Trophoblast cell (in vitro differentiated cells and primary cell): ENCODE measurements at regions not wholly inside any gene's neighbourhood (a gene's known extent, or its start where the extent isn't known, plus 50 kb on each side); places are given as distances from the start of the nearest gene placed in this dataset.

ENCODE experiments used
- DNase-seq, 2 donors: peaks; one replicate each; pipeline ENCODE4 v3.0.0-alpha.2; 2016
- H2AFZ ChIP-seq: 2 replicates; pipeline ENCODE4 v1.6.1; 2013; ENCODE audit warnings: low read length, moderate library complexity, mild to moderate bottlenecking; ENCODE audit not compliant: insufficient read depth, poor library complexity
- H2AK5ac ChIP-seq: 2 replicates; pipeline ENCODE4 v1.6.1; 2013; ENCODE audit warnings: mild to moderate bottlenecking, low read length
- H2BK120ac ChIP-seq: 2 replicates; pipeline ENCODE4 v1.6.1; 2013; ENCODE audit warnings: low read length, mild to moderate bottlenecking, moderate library complexity; ENCODE audit not compliant: insufficient read depth, poor library complexity
- H2BK12ac ChIP-seq: 2 replicates; pipeline ENCODE4 v1.6.1; 2013; ENCODE audit warnings: mild to moderate bottlenecking, low read length, moderate library complexity
- H2BK5ac ChIP-seq: 2 replicates; pipeline ENCODE4 v1.6.1; 2013; ENCODE audit warnings: low read length, low read depth, moderate library complexity, mild to moderate bottlenecking; ENCODE audit not compliant: poor library complexity
- H3K14ac ChIP-seq: 2 replicates; pipeline ENCODE4 v1.6.1; 2013; ENCODE audit warnings: mild to moderate bottlenecking, low read length
- H3K18ac ChIP-seq: 2 replicates; pipeline ENCODE4 v1.6.1; 2013; ENCODE audit warnings: mild to moderate bottlenecking, low read length
- H3K23ac ChIP-seq: 2 replicates; pipeline ENCODE4 v1.6.1; 2013; ENCODE audit warnings: low read length
- H3K27ac ChIP-seq: 2 replicates; pipeline ENCODE4 v1.5.1; 2013; ENCODE audit warnings: low read depth, mild to moderate bottlenecking, inconsistent platforms, low read length, moderate library complexity
- H3K27me3 ChIP-seq: 2 replicates; pipeline ENCODE4 v1.6.1; 2013; ENCODE audit warnings: inconsistent platforms, mild to moderate bottlenecking, low read length, moderate library complexity; ENCODE audit not compliant: insufficient read depth
- H3K36me3 ChIP-seq, 2 experiments: 1 replicate in 1 of 2; 2 replicates in 1 of 2; pipeline ENCODE4 v1.6.1; 2013; ENCODE audit warnings: low read length in 2 of 2, mild to moderate bottlenecking in 2 of 2, moderate library complexity in 1 of 2; ENCODE audit not compliant: insufficient read depth in 2 of 2, control insufficient read depth in 1 of 2
- H3K4ac ChIP-seq: 2 replicates; pipeline ENCODE4 v1.6.1; 2013; ENCODE audit warnings: low read depth, mild to moderate bottlenecking, low read length, moderate library complexity
- H3K4me1 ChIP-seq, 2 experiments: 1 replicate in 1 of 2; 2 replicates in 1 of 2; pipeline ENCODE4 v1.6.1; 2013; ENCODE audit warnings: low read length in 2 of 2, mild to moderate bottlenecking in 2 of 2, moderate library complexity in 1 of 2; ENCODE audit not compliant: insufficient read depth in 2 of 2, control insufficient read depth in 1 of 2
- H3K4me2 ChIP-seq: 2 replicates; pipeline ENCODE4 v1.6.1; 2013; ENCODE audit warnings: inconsistent platforms, mild to moderate bottlenecking, low read length, moderate library complexity
- H3K4me3 ChIP-seq: 2 replicates; pipeline ENCODE4 v1.5.1; 2013; ENCODE audit warnings: mild to moderate bottlenecking, low read depth, low read length, inconsistent platforms
- H3K79me1 ChIP-seq: one replicate; pipeline ENCODE4 v1.6.1; 2013; ENCODE audit warnings: low read length
- H3K79me2 ChIP-seq: 2 replicates; pipeline ENCODE4 v1.6.1; 2013; ENCODE audit warnings: low read length, mild to moderate bottlenecking; ENCODE audit not compliant: control insufficient read depth, insufficient read depth, poor library complexity
- H3K9ac ChIP-seq: 2 replicates; pipeline ENCODE4 v1.6.1; 2013; ENCODE audit warnings: mild to moderate bottlenecking, low read length
- H3K9me3 ChIP-seq: 2 replicates; pipeline ENCODE4 v1.6.1; 2013; ENCODE audit warnings: low read depth, mild to moderate bottlenecking, control low read depth, inconsistent platforms, low read length; ENCODE audit not compliant: insufficient read depth
- H4K12ac ChIP-seq: 2 replicates; pipeline ENCODE4 v1.6.1; 2013; ENCODE audit warnings: low read depth, mild to moderate bottlenecking, low read length, moderate library complexity
- H4K8ac ChIP-seq: 2 replicates; pipeline ENCODE4 v1.6.1; 2013; ENCODE audit warnings: low read depth, mild to moderate bottlenecking, low read length, moderate library complexity
- H4K91ac ChIP-seq: one replicate; pipeline ENCODE4 v1.6.1; 2013; ENCODE audit warnings: low read depth, mild to moderate bottlenecking, low read length, moderate library complexity
- WGBS: extraction: QIAGEN DNeasy Blood & Tissue Kit; methylation state at CpG from one replicate; pipeline ENCODE4 v1.1.7; 2013; ENCODE audit warnings: missing lambda C conversion rate; ENCODE audit not compliant: insufficient read length, insufficient coverage; ENCODE audit errors: extremely low coverage; 5-methylcytosine and 5-hydroxymethylcytosine counted together

GRCh38 chr2:19201911-19202462, 156.4 kb downstream of the OSR1 start:
- Histone ChIP-seq H3K79me2 (no peaks in the 10 kb centered on the region), H3K4ac (no peak overlapping the region), H3K4me1 (no peaks in the 10 kb centered on the region), H4K12ac (no peak overlapping the region), H3K4me2 (no peak overlapping the region), H4K8ac (no peak overlapping the region), H3K79me1 (no peaks in the 10 kb centered on the region), H3K27ac (no peak overlapping the region), H3K4me3 (no peak overlapping the region), H3K23ac (no peak overlapping the region), H3K9ac (no peak overlapping the region), H3K36me3 (no peaks in the 10 kb centered on the region), H2AFZ (no peak overlapping the region), H3K14ac (no peak overlapping the region), H2BK5ac (no peak overlapping the region), H2BK120ac (no peak overlapping the region), H4K91ac (no peak overlapping the region), H2AK5ac (no peak overlapping the region), H3K27me3 (no peaks in the 10 kb centered on the region), H2BK12ac (no peak overlapping the region), H3K18ac (no peak overlapping the region), H3K9me3 (no peaks in the 10 kb centered on the region)
- DNase-seq: peak in 1 of 2 donors; percentile 41
- no CpG with 5 or more reads among the region's 4 CpGs for WGBS

- WGBS: no CpG with 5 or more reads among the region's 1 CpG
- H3K27me3 ChIP-seq: no peaks in the 10 kb centered on the region
Observed at GRCh38 chr2:19198381-19198780, 160.0 kb downstream of the OSR1 start.

GRCh38 chr2:19195661-19196060, 162.8 kb downstream of the OSR1 start:
- H2AFZ ChIP-seq: no peak overlapping the region

More at GRCh38 chr2:19198381-19198780, 160.0 kb downstream of the OSR1 start:
- Histone ChIP-seq H2BK5ac (no peak overlapping the region), H3K79me1 (no peaks in the 10 kb centered on the region), H4K91ac (no peak overlapping the region), H3K79me2 (no peaks in the 10 kb centered on the region), H4K12ac (no peak overlapping the region), H3K4me1 (peaks cover 0 to 3% of the 10 kb centered on the region in 2 experiments), H3K18ac (no peak overlapping the region), H3K36me3 (no peaks in the 10 kb centered on the region), H3K27ac (no peak overlapping the region), H3K23ac (no peak overlapping the region), H3K4ac (no peak overlapping the region), H3K9me3 (no peaks in the 10 kb centered on the region), H2AK5ac (no peak overlapping the region), H3K4me3 (no peak overlapping the region), H3K14ac (no peak overlapping the region), H2BK120ac (no peak overlapping the region), H3K4me2 (no peak overlapping the region), H3K9ac (no peak overlapping the region), H2BK12ac (no peak overlapping the region), H4K8ac (no peak overlapping the region), H2AFZ (no peak overlapping the region)
- DNase-seq: no peak

GRCh38 chr2:19189391-19189790, 169.0 kb downstream of the OSR1 start:
- no peak for DNase-seq
- H3K27ac ChIP-seq: no peak overlapping the region
- no peaks in the 10 kb centered on the region for H3K79me2 ChIP-seq
- no peak overlapping the region for H3K9ac ChIP-seq
- H3K79me1 ChIP-seq: peaks cover 7% of the 10 kb centered on the region
- H2BK5ac ChIP-seq: no peak overlapping the region
- H2BK12ac ChIP-seq: no peak overlapping the region
- H3K18ac ChIP-seq: no peak overlapping the region
- H3K23ac ChIP-seq: no peak overlapping the region
- no peak overlapping the region for H4K91ac ChIP-seq
- H3K4me1 ChIP-seq: peaks cover 7 to 14% of the 10 kb centered on the region in 2 experiments
- H2AK5ac ChIP-seq: no peak overlapping the region
- H3K4me2 ChIP-seq: no peak overlapping the region
- no CpG with 5 or more reads among the region's 1 CpG for WGBS
- no peak overlapping the region for H4K12ac ChIP-seq
- H2BK120ac ChIP-seq: no peak overlapping the region
- H3K9me3 ChIP-seq: no peaks in the 10 kb centered on the region
- H3K4ac ChIP-seq: no peak overlapping the region
- no peak overlapping the region for H2AFZ ChIP-seq
- no peak overlapping the region for H4K8ac ChIP-seq
- no peaks in the 10 kb centered on the region for H3K27me3 ChIP-seq
- H3K14ac ChIP-seq: no peak overlapping the region
- H3K4me3 ChIP-seq: no peak overlapping the region
- no peaks in the 10 kb centered on the region for H3K36me3 ChIP-seq

More at GRCh38 chr2:19195661-19196060, 162.8 kb downstream of the OSR1 start:
- Histone ChIP-seq H3K79me2 (no peaks in the 10 kb centered on the region), H3K18ac (no peak overlapping the region), H3K9ac (no peak overlapping the region), H3K9me3 (no peaks in the 10 kb centered on the region), H2BK120ac (no peak overlapping the region), H3K79me1 (peaks cover 1% of the 10 kb centered on the region), H2BK5ac (no peak overlapping the region), H3K36me3 (no peaks in the 10 kb centered on the region), H3K23ac (no peak overlapping the region), H3K14ac (no peak overlapping the region), H3K4me1 (peaks cover 0 to 3% of the 10 kb centered on the region in 2 experiments), H3K4me3 (no peak overlapping the region), H4K91ac (no peak overlapping the region), H3K27ac (no peak overlapping the region), H4K12ac (no peak overlapping the region), H2AK5ac (no peak overlapping the region), H3K27me3 (no peaks in the 10 kb centered on the region), H4K8ac (no peak overlapping the region), H2BK12ac (no peak overlapping the region), H3K4ac (no peak overlapping the region), H3K4me2 (peak overlapping the region; percentile 26)
- no CpG with 5 or more reads among the region's 1 CpG for WGBS
- DNase-seq: peak in 1 of 2 donors; percentile 34
